Islet precursor cell (in vitro differentiated cells): ENCODE measurements at regions not wholly inside any gene's neighbourhood (a gene's known extent, or its start where the extent isn't known, plus 50 kb on each side); places are given as distances from the start of the nearest gene placed in this dataset.
"Not testable (repeated sequence)": the region's sequence is repeated elsewhere in the genome, so short reads cannot be mapped to it uniquely, and the experiment has no call there.

Experiments
- DNase-seq: peaks from one replicate; pipeline ENCODE4 v3.0.0-alpha.2; 2018

GRCh38 chr2:199558156-199558555 is 100.4 kb upstream of the SATB2 start:
- no peak for DNase-seq

- no peak for DNase-seq
Measured at GRCh38 chr2:199556527-199557285, 99.0 kb upstream of the SATB2 start.

GRCh38 chr2:199554026-199554425 is 96.3 kb upstream of the SATB2 start:
- no peak for DNase-seq

- DNase-seq = no peak
Measured at GRCh38 chr2:199552141-199552540, 94.4 kb upstream of the SATB2 start.

- no peak for DNase-seq
Measured at GRCh38 chr2:199543606-199544172, 86.0 kb upstream of the SATB2 start.

GRCh38 chr2:199535445-199536177 is 77.9 kb upstream of the SATB2 start:
- DNase-seq = no peak

GRCh38 chr2:199533873-199534272 is 76.1 kb upstream of the SATB2 start:
- not testable (repeated sequence) for DNase-seq

- no peak for DNase-seq
Measured at GRCh38 chr2:199527071-199527470, 69.3 kb upstream of the SATB2 start.

GRCh38 chr2:199524689-199525574 is 67.2 kb upstream of the SATB2 start:
- no peak for DNase-seq

GRCh38 chr2:199509403-199509802 is 51.7 kb upstream of the SATB2 start:
- no peak for DNase-seq
